HepG2 (cell line): ENCODE measurements at regions not wholly inside any gene's neighbourhood (a gene's known extent, or its start where the extent isn't known, plus 50 kb on each side); places are given as distances from the start of the nearest gene placed in this dataset.

ENCODE experiments used
- ARNTL ChIP-seq: sonication (generic); formaldehyde crosslinking; IDR thresholded peaks from 2 replicates; pipeline ENCODE4 v1.4.0; 2020; ENCODE audit warnings: mild to moderate bottlenecking, missing genetic modification reagents
- FOXK1 ChIP-seq: sonication (generic); formaldehyde crosslinking; IDR thresholded peaks from 2 replicates; pipeline ENCODE4 v1.4.0; 2020; ENCODE audit warnings: low read depth, missing genetic modification reagents, borderline replicate concordance
- HES4 ChIP-seq: sonication (generic); formaldehyde crosslinking; IDR thresholded peaks from 2 replicates; pipeline ENCODE4 v1.9.0; 2021; ENCODE audit warnings: mild to moderate bottlenecking, missing genetic modification reagents, borderline replicate concordance
- HHEX ChIP-seq: IDR thresholded peaks from 2 replicates; pipeline ENCODE4 v1.6.1; 2016; ENCODE audit warnings: control low read depth
- ISL2 ChIP-seq: sonication (generic); formaldehyde crosslinking; IDR thresholded peaks from 2 replicates; pipeline ENCODE4 v1.5.0; 2020; ENCODE audit warnings: missing genetic modification reagents
- JUN ChIP-seq: sonication (generic); formaldehyde crosslinking; IDR thresholded peaks from 2 replicates; pipeline ENCODE4 v1.4.0; 2020; ENCODE audit warnings: mild to moderate bottlenecking, missing genetic modification reagents
- JUND ChIP-seq: sonication (generic); formaldehyde crosslinking; IDR thresholded peaks from 2 replicates; pipeline ENCODE4 v1.8.0; 2022; ENCODE audit warnings: mild to moderate bottlenecking, missing genetic modification reagents
- KDM4B ChIP-seq: sonication (generic); formaldehyde crosslinking; IDR thresholded peaks from 2 replicates; pipeline ENCODE4 v1.4.0; 2020; ENCODE audit warnings: missing genetic modification reagents
- KMT2A ChIP-seq: sonication (generic); formaldehyde crosslinking; IDR thresholded peaks from 2 replicates; pipeline ENCODE4 v1.4.0; 2020; ENCODE audit warnings: missing genetic modification reagents
- MIXL1 ChIP-seq: IDR thresholded peaks from 2 replicates; pipeline ENCODE4 v1.6.1; 2016
- MXD4 ChIP-seq: IDR thresholded peaks from 2 replicates; pipeline ENCODE4 v1.6.1; 2016; ENCODE audit warnings: mild to moderate bottlenecking, missing biosample characterization, missing genetic modification reagents
- PATZ1 ChIP-seq: sonication (generic); formaldehyde crosslinking; IDR thresholded peaks from 2 replicates; pipeline ENCODE4 v1.4.0; 2020; ENCODE audit warnings: missing genetic modification reagents
- PAXIP1 ChIP-seq: sonication (generic); formaldehyde crosslinking; conservative IDR thresholded peaks from 2 replicates; pipeline ENCODE4 v1.4.0; 2020; ENCODE audit warnings: mild to moderate bottlenecking, missing genetic modification reagents, moderate library complexity
- RFX5 ChIP-seq: IDR thresholded peaks from 2 replicates; pipeline ENCODE4 v1.6.1; 2011; ENCODE audit warnings: low read depth, low read length, improper control_type of control experiment
- SAFB2 ChIP-seq: sonication (generic); formaldehyde crosslinking; IDR thresholded peaks from 2 replicates; pipeline ENCODE4 v1.5.1; 2020; ENCODE audit warnings: missing genetic modification reagents, low read depth, mild to moderate bottlenecking, borderline replicate concordance
- TBL1XR1 ChIP-seq: fragments of 150-350 bp; IDR thresholded peaks from 2 replicates; pipeline ENCODE4 v1.6.1; 2014; ENCODE audit warnings: borderline replicate concordance, low read length; ENCODE audit not compliant: partially characterized antibody
- ZMYM4 ChIP-seq: sonication (generic); formaldehyde crosslinking; IDR thresholded peaks from 2 replicates; pipeline ENCODE4 v1.8.1; 2023; ENCODE audit warnings: mild to moderate bottlenecking, missing genetic modification reagents
- ZNF503 ChIP-seq: sonication (generic); formaldehyde crosslinking; IDR thresholded peaks from 2 replicates; pipeline ENCODE4 v1.4.0; 2020; ENCODE audit warnings: missing genetic modification reagents
- ZNF567 ChIP-seq: sonication (generic); formaldehyde crosslinking; IDR thresholded peaks from 2 replicates; pipeline ENCODE4 v1.8.1; 2023; ENCODE audit warnings: mild to moderate bottlenecking, missing genetic modification reagents, borderline replicate concordance
- ZNF615 ChIP-seq: sonication (generic); formaldehyde crosslinking; IDR thresholded peaks from 2 replicates; pipeline ENCODE4 v1.5.0; 2020; ENCODE audit warnings: mild to moderate bottlenecking, missing genetic modification reagents, borderline replicate concordance
- ZNF749 ChIP-seq: sonication (generic); formaldehyde crosslinking; IDR thresholded peaks from 2 replicates; pipeline ENCODE4 v1.8.0; 2022; ENCODE audit warnings: mild to moderate bottlenecking, missing genetic modification reagents, moderate library complexity, borderline replicate concordance
- ZNF761 ChIP-seq: sonication (generic); formaldehyde crosslinking; conservative IDR thresholded peaks from 2 replicates; pipeline ENCODE4 v1.4.0; 2020; ENCODE audit warnings: mild to moderate bottlenecking, missing genetic modification reagents
- TF ChIP-seq, protein P1 (sequence below): sonication (generic); formaldehyde crosslinking; IDR thresholded peaks from 2 replicates; pipeline ENCODE4 v1.8.0; 2022; ENCODE audit warnings: missing genetic modification reagents, mild to moderate bottlenecking, moderate library complexity, borderline replicate concordance

DNA sequence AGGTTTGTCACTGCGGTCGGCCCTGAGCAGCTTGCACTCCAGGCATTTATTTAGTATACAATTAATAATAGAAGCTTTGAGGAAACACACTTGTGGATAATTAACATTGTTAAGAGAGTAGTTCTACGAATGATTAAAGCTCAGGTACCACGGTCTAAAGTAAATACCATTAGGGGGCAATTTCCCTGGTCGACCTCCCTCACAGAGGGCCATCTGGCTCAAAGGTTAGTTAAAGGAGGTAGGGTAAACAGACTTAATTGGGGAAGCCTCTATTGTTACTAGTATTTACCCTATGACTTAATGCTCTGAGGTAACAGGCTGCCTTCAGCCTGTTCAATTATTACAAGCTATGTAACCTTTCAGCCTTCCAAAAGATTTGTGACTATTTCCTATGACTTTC lies 122.3 kb upstream of the SLC44A3 start (continued):
- no peak for TF ChIP-seq ZNF567 (CRISPR knock-in tag)
- TF ChIP-seq RFX5: no peak
- TF ChIP-seq SAFB2: no peak
- peak; percentile 41; the same call in 1 of the 2 replicates for TF ChIP-seq HHEX (CRISPR knock-in tag)
- TF ChIP-seq, protein P1, sequence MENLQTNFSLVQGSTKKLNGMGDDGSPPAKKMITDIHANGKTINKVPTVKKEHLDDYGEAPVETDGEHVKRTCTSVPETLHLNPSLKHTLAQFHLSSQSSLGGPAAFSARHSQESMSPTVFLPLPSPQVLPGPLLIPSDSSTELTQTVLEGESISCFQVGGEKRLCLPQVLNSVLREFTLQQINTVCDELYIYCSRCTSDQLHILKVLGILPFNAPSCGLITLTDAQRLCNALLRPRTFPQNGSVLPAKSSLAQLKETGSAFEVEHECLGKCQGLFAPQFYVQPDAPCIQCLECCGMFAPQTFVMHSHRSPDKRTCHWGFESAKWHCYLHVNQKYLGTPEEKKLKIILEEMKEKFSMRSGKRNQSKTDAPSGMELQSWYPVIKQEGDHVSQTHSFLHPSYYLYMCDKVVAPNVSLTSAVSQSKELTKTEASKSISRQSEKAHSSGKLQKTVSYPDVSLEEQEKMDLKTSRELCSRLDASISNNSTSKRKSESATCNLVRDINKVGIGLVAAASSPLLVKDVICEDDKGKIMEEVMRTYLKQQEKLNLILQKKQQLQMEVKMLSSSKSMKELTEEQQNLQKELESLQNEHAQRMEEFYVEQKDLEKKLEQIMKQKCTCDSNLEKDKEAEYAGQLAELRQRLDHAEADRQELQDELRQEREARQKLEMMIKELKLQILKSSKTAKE (CRISPR knock-in tag): peak; percentile 60; the same call in 1 of the 2 replicates
- peak; percentile 55; the same call in 1 of the 2 replicates for TF ChIP-seq JUND
- TF ChIP-seq ZNF615 (CRISPR knock-in tag): no peak
- no peak for TF ChIP-seq MXD4
- TF ChIP-seq FOXK1 (CRISPR knock-in tag): peak; percentile 18; the same call in 1 of the 2 replicates
- no peak for TF ChIP-seq KMT2A
- peak; percentile 53 for TF ChIP-seq TBL1XR1
- TF ChIP-seq MIXL1 (CRISPR knock-in tag): peak; percentile 98
- peak; percentile 86; the same call in 1 of the 2 replicates for TF ChIP-seq JUN (CRISPR knock-in tag)
- TF ChIP-seq PATZ1: peak; percentile 76
- TF ChIP-seq ZMYM4 (CRISPR knock-in tag): peak; percentile 44; the same call in 1 of the 2 replicates
- peak; percentile 73; the same call in 1 of the 2 replicates for TF ChIP-seq ZNF503 (CRISPR knock-in tag)
- TF ChIP-seq ISL2 (CRISPR knock-in tag): peak; percentile 96
- TF ChIP-seq PAXIP1 (CRISPR knock-in tag): peak; percentile 94
- TF ChIP-seq KDM4B (CRISPR knock-in tag): no peak
- peak; percentile 42; the same call in 1 of the 2 replicates for TF ChIP-seq ARNTL
- no peak for TF ChIP-seq HES4 (CRISPR knock-in tag)
- no peak for TF ChIP-seq ZNF761 (CRISPR knock-in tag)
- no peak for TF ChIP-seq ZNF749
